Ishikawa (cell line): ENCODE measurements at regions not wholly inside any gene's neighbourhood (a gene's known extent, or its start where the extent isn't known, plus 50 kb on each side); places are given as distances from the start of the nearest gene placed in this dataset.

Source experiments
- CEBPB ChIP-seq: IDR thresholded peaks from 2 replicates; pipeline ENCODE4 v1.6.1; 2012
- CREB1 ChIP-seq: IDR thresholded peaks from 2 replicates; pipeline ENCODE4 v1.6.1; 2012; ENCODE audit warnings: low read depth
- EGR1 ChIP-seq: IDR thresholded peaks from 2 replicates; pipeline ENCODE4 v1.6.1; 2012
- EP300 ChIP-seq: IDR thresholded peaks from 2 replicates; pipeline ENCODE4 v1.6.1; 2012; ENCODE audit warnings: borderline replicate concordance
- FOXM1 ChIP-seq: IDR thresholded peaks from 2 replicates; pipeline ENCODE4 v1.6.1; 2012; ENCODE audit warnings: low read depth, borderline replicate concordance
- NFIC ChIP-seq: IDR thresholded peaks from 2 replicates; pipeline ENCODE4 v1.6.1; 2012
- RAD21 ChIP-seq: IDR thresholded peaks from 2 replicates; pipeline ENCODE4 v1.6.1; 2012; ENCODE audit warnings: low read depth
- REST ChIP-seq: IDR thresholded peaks from 2 replicates; pipeline ENCODE4 v1.6.1; 2012; ENCODE audit warnings: low read depth, mild to moderate bottlenecking
- TAF1 ChIP-seq: IDR thresholded peaks from 2 replicates; pipeline ENCODE4 v1.6.1; 2012; ENCODE audit warnings: low read depth, mild to moderate bottlenecking
- TCF12 ChIP-seq: IDR thresholded peaks from 2 replicates; pipeline ENCODE4 v1.6.1; 2012; ENCODE audit warnings: low read depth
- TEAD4 ChIP-seq: IDR thresholded peaks from 2 replicates; pipeline ENCODE4 v1.6.1; 2012
- USF1 ChIP-seq: IDR thresholded peaks from 2 replicates; pipeline ENCODE4 v1.6.1; 2012
- YY1 ChIP-seq: IDR thresholded peaks from 2 replicates; pipeline ENCODE4 v1.6.1; 2012; ENCODE audit warnings: low read depth
- ZBTB7A ChIP-seq: IDR thresholded peaks from 2 replicates; pipeline ENCODE4 v1.6.1; 2012; ENCODE audit warnings: low read depth
- TF ChIP-seq, protein P1 (sequence below): IDR thresholded peaks from 2 replicates; pipeline ENCODE4 v1.6.1; 2012

DNA sequence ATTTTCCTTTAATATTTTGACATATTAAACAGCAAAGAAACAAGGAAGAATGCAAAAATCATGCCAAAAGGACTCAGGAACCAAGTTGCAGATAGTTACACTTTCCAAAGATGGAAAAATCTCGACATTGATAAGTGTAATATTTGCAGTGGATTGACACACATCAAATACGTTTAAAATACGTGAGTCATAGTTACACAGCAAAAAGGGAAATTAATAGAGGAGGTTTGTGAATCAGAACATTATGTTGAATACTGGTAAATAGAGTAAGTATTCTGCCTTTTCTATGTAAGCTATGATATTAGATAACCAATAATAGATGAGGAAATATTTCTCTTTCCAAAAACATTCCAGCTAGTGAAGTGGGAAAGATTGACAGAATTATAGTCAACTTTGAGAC lies 1761.3 kb upstream of the IGFBP7 start:
- no peak for TF ChIP-seq TCF12

- TF ChIP-seq REST (no peak), EP300 (no peak), CEBPB (no peak), TAF1 (no peak), TEAD4 (no peak), FOXM1 (no peak), USF1 (no peak), RAD21 (no peak), EGR1 (no peak), TCF12 (no peak), NFIC (no peak), ZBTB7A (no peak), CREB1 (no peak), YY1 (no peak)
- TF ChIP-seq, protein P1, sequence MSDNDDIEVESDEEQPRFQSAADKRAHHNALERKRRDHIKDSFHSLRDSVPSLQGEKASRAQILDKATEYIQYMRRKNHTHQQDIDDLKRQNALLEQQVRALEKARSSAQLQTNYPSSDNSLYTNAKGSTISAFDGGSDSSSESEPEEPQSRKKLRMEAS, result no peak
Observed at GRCh38 chr4:58849026-58849425, 1738.8 kb upstream of the IGFBP7 start.

- TF ChIP-seq NFIC (no peak), FOXM1 (no peak), USF1 (no peak), REST (no peak), TAF1 (no peak), ZBTB7A (no peak), YY1 (no peak), EP300 (no peak), RAD21 (no peak), TCF12 (no peak), CEBPB (no peak), CREB1 (no peak), EGR1 (no peak), TEAD4 (no peak)
- TF ChIP-seq, protein P1, result no peak
Observed at GRCh38 chr4:58843455-58843854, 1733.3 kb upstream of the IGFBP7 start.

DNA sequence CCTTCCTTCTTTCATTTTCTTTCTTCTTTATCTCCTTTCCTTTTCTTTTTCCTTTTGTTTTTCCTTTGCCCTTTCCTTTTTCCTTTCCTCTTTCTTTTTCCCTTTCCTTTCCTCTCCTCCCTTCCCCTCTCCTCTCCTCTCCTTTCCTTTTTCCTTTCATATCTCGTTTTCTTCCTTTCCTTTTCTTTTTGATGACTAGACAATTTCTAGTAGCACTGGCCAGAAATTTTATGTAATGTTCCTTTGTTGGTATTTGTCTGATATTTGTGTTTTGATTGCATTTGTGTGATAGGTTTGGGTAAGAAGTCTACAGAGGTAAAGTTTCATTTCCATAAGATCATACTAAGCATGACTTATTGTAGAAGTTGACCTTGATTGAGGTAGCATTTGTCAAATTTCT lies 1722.9 kb upstream of the IGFBP7 start:
- TF ChIP-seq TCF12, result no peak
- no peak for TF ChIP-seq TAF1
- TF ChIP-seq CREB1, result no peak
- TF ChIP-seq, protein P1, result no peak
- TF ChIP-seq EP300, result no peak
- TF ChIP-seq RAD21, result no peak
- no peak for TF ChIP-seq REST
- no peak for TF ChIP-seq CEBPB

DNA sequence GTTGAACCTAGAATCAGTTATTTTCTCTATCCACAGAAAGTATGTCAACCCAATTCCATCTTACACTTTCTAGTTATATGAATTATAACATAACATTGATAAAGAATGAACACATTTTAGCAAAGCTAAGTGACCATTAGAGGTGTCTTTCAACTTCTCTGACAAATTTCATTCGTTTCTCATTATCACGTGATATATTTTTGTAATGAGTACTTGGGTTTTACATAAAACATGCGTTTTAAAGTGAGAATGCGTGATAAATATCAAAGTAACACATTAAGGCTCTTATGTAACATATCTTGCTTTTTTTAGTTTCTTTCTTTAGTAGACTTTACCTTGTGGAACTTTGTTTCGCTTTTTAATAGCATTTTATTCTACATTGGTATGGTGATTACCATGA lies 1715.1 kb upstream of the IGFBP7 start:
- TF ChIP-seq YY1 (no peak), TAF1 (no peak), ZBTB7A (no peak), TEAD4 (no peak), USF1 (no peak), TCF12 (no peak), NFIC (no peak), RAD21 (no peak), EGR1 (no peak), CREB1 (no peak), CEBPB (no peak), EP300 (no peak), REST (no peak), FOXM1 (no peak)
- TF ChIP-seq, protein P1, result no peak
